Kidney capillary endothelial cell (primary cell): ENCODE measurements at regions not wholly inside any gene's neighbourhood (a gene's known extent, or its start where the extent isn't known, plus 50 kb on each side); places are given as distances from the start of the nearest gene placed in this dataset.
"Not testable (repeated sequence)": the region's sequence is repeated elsewhere in the genome, so short reads cannot be mapped to it uniquely, and the experiment has no call there.

Source experiments
- DNase-seq: peaks from one replicate; pipeline ENCODE4 v3.0.0-alpha.2; 2018; ENCODE audit warnings: low spot score

DNA sequence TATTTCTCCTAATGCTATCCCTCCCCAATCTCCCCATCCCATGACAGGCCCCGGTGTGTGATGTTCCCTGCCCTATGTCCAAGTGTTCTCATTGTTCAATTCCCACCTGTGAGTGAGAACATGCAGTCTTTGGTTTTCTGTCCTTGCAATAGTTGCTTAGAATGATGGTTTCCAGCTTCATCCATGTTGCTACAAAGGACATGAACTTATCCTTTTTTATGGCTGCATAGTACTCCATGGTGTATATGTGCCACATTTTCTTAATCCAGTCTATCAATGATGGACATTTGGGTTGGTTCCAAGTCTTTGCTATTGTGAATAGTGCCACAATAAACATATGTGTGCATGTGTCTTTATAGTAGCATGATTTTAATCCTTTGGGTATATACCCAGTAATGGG is 51.3 kb upstream of the RIOK2 start:
- not testable (repeated sequence) for DNase-seq

DNA sequence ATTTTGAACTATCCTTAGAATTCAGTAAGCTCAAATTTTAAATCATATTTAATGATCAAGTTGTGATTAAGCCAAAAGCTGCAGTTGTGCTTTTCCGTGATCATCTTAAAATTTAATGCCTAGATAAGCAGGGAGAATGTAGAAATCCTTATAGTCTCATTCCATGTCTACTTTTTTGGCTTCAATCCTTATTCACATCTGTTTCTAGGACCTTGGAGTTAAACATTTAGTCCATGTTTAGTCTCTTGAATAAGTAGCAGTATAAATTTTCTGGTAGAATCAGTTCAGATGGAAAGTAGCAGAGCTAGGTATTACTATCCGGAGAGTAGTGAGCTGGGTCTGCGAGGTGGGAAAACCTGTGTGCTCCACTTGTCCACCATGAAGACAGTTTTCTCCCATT is 59.3 kb upstream of the RIOK2 start:
- no peak for DNase-seq

DNA sequence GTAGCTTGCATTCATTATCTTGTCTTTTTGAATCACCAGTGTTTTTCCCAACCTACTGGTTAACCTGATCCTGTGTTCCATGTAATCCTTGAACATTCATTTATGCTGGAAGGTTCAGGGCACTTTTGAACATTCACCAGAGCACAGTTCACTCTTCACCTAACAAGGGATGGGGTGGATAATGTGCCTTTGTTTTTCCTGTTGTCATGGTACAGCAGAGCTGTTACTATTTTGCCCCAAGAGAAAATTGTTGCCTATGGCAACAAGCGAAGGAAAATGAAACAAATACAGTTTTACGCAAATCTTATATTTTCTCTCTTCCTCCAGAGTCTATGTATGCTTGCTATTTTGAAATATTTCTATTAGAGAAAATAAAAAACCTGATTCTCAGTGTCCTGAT is 60.3 kb upstream of the RIOK2 start:
- DNase-seq, result no peak

DNA sequence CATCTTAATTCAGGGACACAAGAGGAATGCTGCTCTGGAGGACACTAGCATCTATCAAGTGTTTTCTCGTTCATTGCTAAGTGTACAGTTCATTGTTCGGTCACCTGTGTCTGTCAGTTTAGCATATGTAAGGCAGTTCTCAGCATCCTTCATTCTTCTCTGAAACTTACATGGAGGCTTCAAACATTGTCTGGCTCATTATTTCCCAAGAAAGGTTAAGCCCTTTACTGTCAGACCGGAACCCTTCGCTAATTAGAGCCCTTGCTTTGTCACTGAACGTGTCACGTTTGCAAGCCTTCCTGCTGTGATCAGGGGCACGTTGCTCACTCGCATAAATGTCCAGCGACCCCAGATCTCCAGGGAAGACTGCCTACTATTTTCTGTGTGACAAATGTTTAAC is 62.3 kb upstream of the RIOK2 start:
- no peak for DNase-seq

DNA sequence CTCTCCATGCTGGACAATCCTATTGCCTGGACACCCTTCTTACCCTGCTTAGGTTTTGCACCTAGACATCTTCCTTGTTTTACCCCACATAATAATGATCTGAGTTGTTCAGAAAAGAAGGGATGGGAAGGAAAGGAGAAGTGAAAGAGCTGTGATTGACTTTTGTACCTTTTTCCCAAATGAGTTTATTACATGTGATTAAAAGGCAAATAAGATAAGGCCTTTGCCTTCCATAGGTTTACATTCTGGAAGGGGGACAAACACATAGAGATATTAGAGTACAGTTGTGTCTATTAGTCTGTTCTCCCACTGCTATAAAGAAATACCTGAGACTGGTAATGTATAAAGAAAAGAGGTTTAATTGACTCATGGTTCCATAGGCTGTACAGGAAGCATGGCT is 67.1 kb upstream of the RIOK2 start:
- DNase-seq, result no peak

DNA sequence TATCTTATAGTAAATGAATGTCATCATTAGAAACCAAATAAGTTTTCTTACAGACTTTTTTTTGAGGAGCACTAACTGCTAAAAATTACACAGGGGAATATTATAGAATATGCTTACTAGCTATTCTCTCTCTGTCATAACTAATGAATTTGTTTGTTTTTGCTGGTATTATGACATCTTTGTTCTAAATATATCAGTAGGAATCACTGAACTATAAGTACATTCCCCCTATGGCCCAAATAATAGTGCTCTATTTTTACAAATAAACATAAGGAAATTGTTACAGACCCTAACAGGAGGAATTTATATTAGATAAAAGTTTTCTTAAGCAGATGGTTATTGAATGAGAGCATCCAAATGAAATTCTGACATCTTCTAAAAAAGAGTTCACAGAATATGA is 83.0 kb upstream of the RIOK2 start:
- DNase-seq, result no peak

DNA sequence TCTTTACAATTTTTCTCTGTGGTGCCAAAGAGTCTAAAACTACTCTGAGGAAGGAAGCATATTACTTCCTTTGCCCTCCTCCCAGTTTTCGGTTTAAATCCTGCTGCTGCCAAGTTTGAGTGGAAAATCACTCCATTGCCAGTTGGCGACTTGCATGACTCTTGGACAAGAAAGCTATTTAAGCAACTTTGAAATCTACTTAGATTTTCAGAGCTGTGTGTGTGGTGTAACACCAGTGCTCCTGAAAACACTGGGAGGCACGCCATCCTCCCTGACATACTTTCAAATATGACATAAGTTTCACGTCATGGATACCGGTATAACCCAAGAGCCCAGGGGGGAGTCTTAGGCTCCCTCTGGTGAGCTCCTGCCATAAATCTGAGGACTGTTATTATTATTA is 83.5 kb upstream of the RIOK2 start:
- DNase-seq, result no peak

DNA sequence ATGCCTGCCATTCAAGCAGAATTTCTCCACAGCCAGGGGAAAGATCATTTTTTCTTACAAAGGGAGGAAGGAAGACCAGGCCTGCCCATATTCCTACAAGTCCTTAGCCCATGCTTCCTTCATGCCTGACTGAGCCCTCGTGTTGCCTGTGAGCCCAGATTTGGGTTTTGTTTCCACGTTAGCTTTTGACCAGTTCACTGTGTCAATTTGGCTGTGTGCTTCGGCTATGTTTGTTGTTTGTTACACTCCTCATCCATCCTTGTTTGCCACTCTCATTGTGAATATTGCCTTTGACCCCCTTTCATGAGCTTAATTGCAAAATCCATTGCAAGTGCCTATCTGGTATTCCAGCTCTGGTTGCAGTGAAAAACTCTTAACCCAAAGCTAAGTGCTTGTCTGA is 84.7 kb upstream of the RIOK2 start:
- no peak for DNase-seq

DNA sequence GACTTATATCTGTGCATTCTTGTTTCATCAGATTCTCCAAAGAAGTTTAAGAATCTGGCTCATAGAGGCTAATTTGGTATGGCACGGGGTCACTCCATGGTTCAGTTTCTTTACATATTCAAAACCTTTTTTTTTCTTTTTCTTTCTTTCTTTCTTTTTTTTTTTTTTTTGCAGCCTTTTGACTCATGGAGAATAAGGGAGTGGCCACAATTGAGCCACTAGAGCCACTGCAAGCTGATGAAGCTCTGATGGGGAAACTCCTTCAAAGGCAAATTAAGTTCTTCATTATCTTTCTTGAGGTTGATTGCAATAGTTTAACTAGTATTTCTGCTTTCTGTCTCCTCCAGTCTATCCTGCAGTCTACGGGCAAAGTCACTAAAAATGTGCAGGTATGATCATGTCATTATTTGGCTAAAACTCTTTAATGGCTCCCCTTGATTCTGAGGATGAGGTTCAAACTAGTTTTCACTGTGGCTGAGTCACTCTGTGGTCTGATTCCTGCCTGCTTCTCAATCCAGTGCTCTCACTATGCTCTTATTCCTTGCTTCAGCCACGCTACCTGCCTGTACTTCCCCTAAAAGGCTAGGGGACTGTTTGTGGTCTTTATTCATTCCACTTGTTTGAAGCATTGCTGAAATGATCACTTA is 93.5 kb upstream of the RIOK2 start:
- no peak for DNase-seq

DNA sequence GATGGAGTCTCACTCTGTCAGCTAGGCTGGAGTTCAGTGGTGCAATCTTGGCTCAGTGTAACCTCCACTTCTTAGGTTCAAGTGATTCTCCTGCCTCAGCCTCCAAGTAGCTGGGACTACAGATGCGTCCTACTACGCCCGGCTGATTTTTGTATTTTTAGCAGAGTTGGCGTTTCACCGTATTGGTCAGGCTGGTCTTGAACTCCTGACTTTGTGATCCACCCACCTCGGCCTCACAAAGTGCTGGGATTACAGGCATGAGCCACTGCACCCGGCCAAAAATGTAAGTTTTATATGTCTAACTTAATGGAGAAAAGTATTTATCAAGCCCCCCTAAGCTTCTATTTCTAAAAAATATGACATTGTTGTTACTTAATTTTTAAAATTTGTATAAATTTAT is 98.2 kb upstream of the RIOK2 start:
- DNase-seq, result no peak

DNA sequence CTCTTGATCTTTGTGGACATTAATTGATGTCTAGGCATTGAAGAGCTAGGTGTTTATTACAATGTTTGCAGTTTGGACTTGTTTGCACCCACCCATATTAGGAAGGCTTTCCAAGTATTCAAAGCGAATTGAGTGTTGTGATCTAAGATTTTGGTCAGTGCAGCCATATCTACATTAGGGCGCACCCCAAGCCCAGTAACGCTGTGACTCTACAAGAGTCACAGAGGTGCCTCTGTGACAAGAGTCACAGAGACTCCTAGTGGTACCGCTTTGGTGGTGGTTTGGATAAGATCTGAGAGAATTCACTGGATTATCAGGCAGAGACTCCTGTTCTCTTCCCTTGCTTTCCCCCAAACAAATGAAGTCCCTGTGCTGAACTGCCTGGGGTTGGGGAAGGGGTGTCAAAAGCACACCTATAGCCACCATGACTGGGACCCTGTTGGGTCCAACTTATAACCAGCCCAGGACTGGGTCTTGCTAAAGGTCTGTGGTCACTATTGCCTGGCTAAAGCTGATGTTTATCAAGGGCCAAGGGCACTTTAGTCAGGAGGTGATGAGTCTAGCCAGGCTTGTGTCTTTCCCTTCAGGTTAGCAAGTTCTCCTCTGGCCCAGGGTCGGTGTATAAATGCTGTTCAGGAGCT is 114.1 kb upstream of the RIOK2 start:
- DNase-seq, result peak; percentile 1

DNA sequence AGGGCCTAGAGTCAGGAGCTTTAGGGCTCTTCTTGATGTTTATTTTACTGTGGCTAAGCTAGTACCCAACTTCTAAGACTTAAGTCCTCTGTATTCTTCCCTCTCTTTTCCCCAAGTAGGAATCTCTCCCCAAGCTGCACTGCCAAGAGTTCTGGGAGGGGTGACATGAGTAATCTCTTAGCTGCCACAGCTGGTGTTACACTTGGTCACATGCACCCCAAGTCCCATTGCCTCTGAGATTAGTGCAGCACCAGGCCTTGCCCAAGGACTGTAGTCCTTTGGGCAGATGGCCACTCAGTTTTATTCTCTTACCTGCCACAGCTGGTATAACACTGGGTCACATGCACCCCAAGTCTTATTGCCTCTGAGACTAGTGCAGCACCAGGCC is 114.7 kb upstream of the RIOK2 start:
- DNase-seq, result no peak

DNA sequence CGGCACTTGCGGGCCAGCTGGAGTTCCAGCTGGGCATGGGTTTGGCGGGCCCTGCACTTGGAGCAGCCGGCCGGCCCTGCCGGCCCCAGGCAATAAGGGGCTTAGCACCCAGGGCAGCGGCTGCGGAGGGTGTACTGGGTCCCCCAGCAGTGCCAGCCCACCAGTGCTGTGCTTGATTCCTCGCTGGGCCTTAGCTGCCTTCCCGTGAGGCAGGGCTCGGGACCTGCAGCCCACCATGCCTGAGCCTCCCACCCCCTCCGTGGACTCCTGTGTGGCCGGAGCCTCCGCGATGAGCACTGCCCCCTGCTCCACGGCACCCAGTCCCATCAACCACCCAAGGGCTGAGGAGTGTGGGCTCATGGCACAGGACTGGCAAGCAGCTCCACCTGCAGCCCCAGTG is 118.1 kb upstream of the RIOK2 start:
- not testable (repeated sequence) for DNase-seq

DNA sequence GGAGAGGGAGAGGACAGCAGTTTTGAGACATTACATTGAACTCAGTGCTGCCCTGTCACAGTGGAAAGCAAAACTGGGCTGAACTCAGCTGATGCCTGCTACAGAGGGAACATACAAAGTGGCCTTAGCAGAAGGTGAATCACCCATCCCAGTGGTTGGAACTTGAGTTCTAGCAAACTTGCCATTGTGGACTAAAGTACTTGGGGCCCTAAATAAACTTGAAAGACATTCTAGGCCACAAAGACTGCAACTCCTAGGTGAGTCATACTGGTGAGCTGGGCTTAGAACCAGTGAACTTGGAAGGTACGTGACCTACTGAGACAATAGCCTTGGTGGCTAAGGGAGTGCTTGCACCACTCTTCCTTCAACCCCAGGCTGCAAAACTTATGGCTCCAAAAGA is 155.7 kb upstream of the RIOK2 start:
- no peak for DNase-seq

DNA sequence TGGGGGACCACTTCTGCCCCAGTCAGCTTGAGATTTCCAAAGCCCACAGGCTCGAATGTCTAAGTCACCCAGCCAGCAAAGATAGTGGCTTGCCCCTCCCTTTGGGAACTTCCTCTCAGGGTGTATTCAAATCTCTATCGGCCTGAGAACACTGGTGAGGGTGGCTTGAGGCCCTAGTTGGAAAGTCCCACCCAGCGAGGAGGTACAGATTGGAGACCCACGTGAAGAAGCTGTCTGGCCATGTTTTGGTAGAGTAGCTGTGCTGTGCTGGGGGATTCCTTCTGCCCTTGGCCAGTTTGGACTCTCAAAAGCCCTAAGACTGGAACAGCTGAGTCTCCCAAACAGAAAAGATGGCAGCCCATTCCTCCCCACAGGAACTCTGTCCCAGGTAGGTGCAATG is 172.7 kb upstream of the RIOK2 start:
- no peak for DNase-seq

DNA sequence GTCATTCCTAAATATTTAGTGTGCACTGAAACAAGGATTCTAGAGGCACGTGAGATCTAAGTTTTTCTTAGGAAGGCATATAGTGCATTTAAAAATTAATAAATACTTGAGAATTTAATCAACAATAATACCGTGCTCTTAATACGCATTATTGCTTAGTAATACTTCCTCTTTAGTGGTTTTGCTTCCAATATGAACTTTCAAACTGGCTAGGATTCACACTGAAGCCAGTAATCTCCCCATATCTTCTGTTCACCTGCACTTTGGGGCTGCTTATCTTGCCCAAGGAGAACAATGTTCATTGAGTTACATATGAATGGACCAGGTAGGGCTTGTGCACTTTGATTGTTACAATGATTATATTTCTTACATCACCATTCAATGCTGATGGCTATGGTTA is 180.5 kb upstream of the RIOK2 start:
- DNase-seq, result no peak

DNA sequence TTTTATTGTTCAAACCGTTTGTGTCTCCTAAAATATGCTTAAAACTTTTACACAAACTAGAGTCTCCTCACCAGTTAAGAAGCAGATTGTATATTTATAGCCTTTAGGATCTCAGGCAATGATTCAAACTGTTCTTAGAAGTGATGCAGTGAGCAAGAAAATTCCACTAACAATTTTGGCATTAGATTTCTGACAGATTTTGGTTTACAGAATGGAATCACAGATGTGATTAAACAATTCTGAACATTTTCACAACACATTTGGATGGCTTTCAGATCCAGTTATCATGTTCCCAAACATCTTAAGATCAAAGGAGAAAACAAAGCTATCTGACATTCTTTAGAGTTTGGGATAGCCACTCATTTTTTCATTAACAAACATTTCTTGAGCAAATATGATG is 181.7 kb upstream of the RIOK2 start:
- DNase-seq, result no peak

DNA sequence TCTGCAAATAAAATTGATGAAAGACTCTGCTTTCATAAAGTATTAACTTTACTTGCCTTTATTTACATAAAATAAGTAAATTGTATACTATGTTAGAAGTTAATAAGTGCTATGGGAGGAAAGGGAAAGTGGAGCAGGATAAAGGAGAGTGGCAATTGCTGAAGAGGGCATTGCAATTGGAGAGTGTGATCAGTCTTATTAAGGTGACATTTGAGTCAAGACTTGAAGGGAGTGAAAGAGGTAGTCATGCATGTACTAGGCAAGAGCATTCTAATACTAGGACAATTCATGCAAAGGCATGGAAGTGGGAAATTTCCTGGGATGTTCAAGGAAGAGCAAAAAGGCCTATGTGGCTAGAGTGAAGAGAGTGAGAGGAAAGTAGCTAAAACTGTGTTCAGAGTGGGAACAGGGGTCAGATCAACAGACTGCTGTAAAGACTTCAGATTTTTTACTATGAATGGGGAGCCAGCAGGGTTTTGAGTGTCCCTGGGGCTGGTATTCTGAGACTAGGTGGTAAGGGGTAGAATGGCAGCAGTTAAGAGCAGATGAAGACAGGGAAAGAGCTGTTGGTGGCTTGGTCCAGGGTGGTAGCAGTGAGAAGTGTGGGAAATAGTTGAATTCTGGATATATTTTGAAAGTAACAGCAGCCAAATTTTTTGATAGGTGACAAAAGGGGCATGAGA is 182.3 kb upstream of the RIOK2 start:
- DNase-seq, result no peak

DNA sequence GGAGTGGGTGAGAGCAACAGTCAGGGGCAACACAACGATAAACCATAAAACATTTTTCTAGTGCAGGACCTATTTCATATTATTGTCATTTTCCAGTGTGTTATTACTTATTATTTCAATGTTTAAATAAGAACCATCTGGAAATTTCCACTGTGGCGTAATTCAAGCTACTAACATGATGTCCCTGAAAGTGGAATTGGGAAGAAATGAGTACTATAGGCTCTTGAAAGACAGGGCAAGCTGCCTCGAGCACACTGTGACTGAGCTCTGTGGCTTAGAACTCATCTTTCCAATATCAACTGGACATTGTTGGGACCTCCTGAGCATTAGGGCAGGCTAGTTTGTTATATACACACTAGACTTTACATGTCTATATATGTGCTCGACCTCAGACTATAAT is 182.9 kb upstream of the RIOK2 start:
- no peak for DNase-seq

DNA sequence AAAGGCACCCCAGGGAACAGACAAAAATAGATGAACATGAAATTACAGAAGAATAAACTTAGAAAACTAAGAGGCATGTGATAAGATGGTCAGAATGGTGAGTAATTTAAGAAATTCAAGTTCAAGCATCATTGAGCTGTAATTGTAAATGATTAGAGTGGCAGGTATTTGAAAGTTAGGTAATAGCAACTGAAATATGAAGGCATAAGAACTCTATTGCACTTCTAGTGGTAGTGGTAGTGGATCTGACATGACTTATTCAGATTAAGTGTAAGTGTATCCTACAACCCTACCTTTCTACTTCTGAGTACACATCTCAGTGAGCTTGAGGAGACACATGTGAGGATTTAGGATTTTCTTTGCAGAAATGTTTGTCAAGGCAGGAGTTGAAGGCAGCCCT is 192.9 kb upstream of the RIOK2 start:
- DNase-seq, result no peak

DNA sequence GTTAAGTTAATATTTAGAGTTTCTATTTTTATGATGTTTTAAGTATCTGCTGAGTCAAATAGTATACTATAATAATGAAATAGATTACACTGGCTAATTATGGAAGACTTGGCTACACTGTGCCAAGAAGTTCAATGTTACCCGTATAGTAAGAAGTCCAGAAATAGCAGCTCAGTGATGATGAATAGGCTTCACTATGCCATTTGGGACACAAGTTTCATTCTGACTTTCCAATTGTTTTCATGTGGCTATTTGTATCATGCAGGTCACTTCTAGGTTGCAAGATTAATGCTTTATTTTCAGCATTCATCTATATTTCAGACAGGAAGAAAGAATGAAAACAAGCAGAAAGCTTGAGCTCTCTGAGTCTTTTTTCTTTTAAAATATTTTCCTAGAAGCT is 194.5 kb upstream of the RIOK2 start:
- DNase-seq, result no peak

DNA sequence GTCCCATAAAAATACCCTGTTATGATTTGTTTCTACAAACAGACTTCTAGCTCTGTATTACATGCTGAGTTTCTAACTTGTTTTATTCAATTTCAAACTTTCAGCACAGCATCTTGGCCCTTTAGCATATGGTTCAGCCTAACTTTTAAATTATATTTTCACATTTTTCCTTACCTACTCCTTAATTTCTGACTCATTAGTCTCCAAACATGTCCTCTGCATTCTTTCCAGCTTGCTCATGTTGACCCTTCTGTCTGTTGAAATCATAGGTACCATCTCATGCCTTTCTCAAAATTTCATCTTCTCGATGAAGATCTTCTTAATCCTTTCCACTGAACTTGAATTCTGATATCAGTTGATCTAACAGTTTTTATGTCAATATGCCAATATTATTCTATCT is 200.9 kb upstream of the RIOK2 start:
- DNase-seq, result no peak

DNA sequence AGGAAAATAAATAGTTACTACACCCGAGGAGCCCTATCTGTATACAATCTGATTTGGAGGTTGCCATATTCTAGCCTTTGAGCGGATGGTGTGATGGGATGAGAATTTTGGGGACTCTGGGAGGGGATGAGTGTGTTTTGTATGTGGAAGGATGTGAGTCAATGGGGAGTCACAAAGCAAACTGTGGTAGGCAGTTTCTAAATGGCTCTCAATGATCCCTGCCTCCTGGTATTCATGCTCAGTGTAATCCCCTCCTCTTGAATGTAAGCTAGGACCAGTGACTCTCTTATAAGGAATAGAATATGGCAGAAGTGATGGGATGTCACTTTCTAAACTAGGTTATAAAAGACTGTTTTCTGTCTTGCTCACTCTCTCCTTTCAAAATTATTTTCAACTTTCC is 205.7 kb upstream of the RIOK2 start:
- DNase-seq, result no peak

DNA sequence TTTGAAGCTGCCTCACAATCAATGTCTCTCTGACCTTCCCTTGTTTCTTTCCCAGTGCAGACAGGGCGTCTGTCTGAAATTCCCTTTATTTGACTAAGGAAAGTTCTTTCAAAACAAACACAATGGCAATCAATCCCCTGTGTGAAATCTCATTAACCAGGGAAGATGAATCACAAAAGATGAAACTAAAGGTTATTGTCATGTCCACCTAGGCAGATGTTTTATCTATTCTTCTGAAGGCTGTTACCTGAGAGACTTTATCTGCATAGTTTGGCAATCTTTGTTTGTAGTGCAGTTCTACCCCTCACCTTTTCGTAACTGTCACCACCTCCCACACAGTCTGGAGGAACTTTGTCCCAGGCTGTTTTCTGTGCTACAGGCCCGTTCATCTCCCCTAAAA is 217.5 kb upstream of the RIOK2 start:
- no peak for DNase-seq
